ENCODE measurements at regions not wholly inside any gene's neighbourhood (a gene's known extent, or its start where the extent isn't known, plus 50 kb on each side); places are given as distances from the start of the nearest gene placed in this dataset.
A peak's percentile ranks its signal among the peaks of the same experiment; 100 is the strongest.

GRCh38 chr6:134814076-134814695 is 135.7 kb downstream of the ALDH8A1 start:
- Histone ChIP-seq H3K27me3 (ENCODE audit: insufficient read depth, low read depth) (no peaks in the 10 kb centered on the region), H3F3A (ENCODE audit: insufficient read depth, low read depth) (peaks cover 20% of the 10 kb centered on the region), H4K20me1 (ENCODE audit: insufficient read depth) (no peaks in the 10 kb centered on the region), H3K4me1 (replicated peaks; ENCODE audit: insufficient read depth) (peaks cover 26% of the 10 kb centered on the region), H3K36me3 (ENCODE audit: low read depth) (no peaks in the 10 kb centered on the region), H3K4me2 (peak overlapping the region; percentile 46), H3K9me3 (ENCODE audit: insufficient read depth, low read depth) (no peaks in the 10 kb centered on the region), H3K79me2 (ENCODE audit: low read depth) (no peaks in the 10 kb centered on the region), H3K9me2 (ENCODE audit: insufficient read depth) (no peaks in the 10 kb centered on the region), H3K27ac (peak overlapping the region; percentile 42), H2AFZ (no peak overlapping the region; the same call in 1 of the 2 replicates), H3K4me3 (no peak overlapping the region)
- POLR2A ChIA-PET (ENCODE audit: unreplicated experiment), result no interaction called here
- CTCF ChIA-PET, result interaction anchor here (0.5 kb wide), 1 partner anchor 9 kb away, joined by 4 read pairs; no protein-coding TSS in a partner anchor
- intact Hi-C loops (cut with micrococcal nuclease; ENCODE audit: unreplicated experiment), result loop anchor here (2.0 kb wide), 1 partner anchor 169 kb away; no protein-coding TSS in a partner anchor
- no TSS peak for BruUV-seq (replicated peaks)
- no peak for TF ChIP-seq EZH2 (IDR thresholded peaks at IDR 0.05; ENCODE audit: low read depth)
- TF ChIP-seq CTCF (conservative IDR thresholded peaks at IDR 0.05), result no peak
- peak; percentile 18 to 94 for DNase-seq

GRCh38 chr6:134813146-134813545 is 136.8 kb downstream of the ALDH8A1 start:
- Histone ChIP-seq H3K9me2 (ENCODE audit: insufficient read depth) (no peaks in the 10 kb centered on the region), H3K27ac (no peak overlapping the region; the same call in 1 of the 2 replicates), H4K20me1 (ENCODE audit: insufficient read depth) (no peaks in the 10 kb centered on the region), H3F3A (ENCODE audit: insufficient read depth, low read depth) (peaks cover 20% of the 10 kb centered on the region), H3K79me2 (ENCODE audit: low read depth) (no peaks in the 10 kb centered on the region), H2AFZ (no peak overlapping the region), H3K27me3 (ENCODE audit: insufficient read depth, low read depth) (no peaks in the 10 kb centered on the region), H3K4me3 (no peak overlapping the region), H3K36me3 (ENCODE audit: low read depth) (no peaks in the 10 kb centered on the region), H3K4me1 (replicated peaks; ENCODE audit: insufficient read depth) (peaks cover 26% of the 10 kb centered on the region), H3K9me3 (ENCODE audit: insufficient read depth, low read depth) (no peaks in the 10 kb centered on the region), H3K4me2 (peak overlapping the region; percentile 46)
- no TSS peak for BruUV-seq (replicated peaks)
- DNase-seq, result peak in 1 of 2 experiments; percentile 44
- TF ChIP-seq CTCF (conservative IDR thresholded peaks at IDR 0.05) (no peak), EZH2 (IDR thresholded peaks at IDR 0.05; ENCODE audit: low read depth) (no peak)
- ChIA-PET CTCF (no interaction called here), POLR2A (ENCODE audit: unreplicated experiment) (no interaction called here)
- intact Hi-C loops (cut with micrococcal nuclease; ENCODE audit: unreplicated experiment), result no loop called here

- Histone ChIP-seq H3K4me1 (replicated peaks; ENCODE audit: insufficient read depth) (peaks cover 26% of the 10 kb centered on the region), H3K9me3 (ENCODE audit: insufficient read depth, low read depth) (no peaks in the 10 kb centered on the region), H4K20me1 (ENCODE audit: insufficient read depth) (no peaks in the 10 kb centered on the region), H3K79me2 (ENCODE audit: low read depth) (no peaks in the 10 kb centered on the region), H2AFZ (no peak overlapping the region), H3K36me3 (ENCODE audit: low read depth) (no peaks in the 10 kb centered on the region), H3F3A (ENCODE audit: insufficient read depth, low read depth) (peaks cover 20% of the 10 kb centered on the region), H3K4me3 (no peak overlapping the region), H3K27ac (no peak overlapping the region), H3K27me3 (ENCODE audit: insufficient read depth, low read depth) (no peaks in the 10 kb centered on the region), H3K9me2 (ENCODE audit: insufficient read depth) (no peaks in the 10 kb centered on the region), H3K4me2 (no peak overlapping the region)
- intact Hi-C loops (cut with micrococcal nuclease; ENCODE audit: unreplicated experiment), result no loop called here
- TF ChIP-seq CTCF (conservative IDR thresholded peaks at IDR 0.05) (no peak), EZH2 (IDR thresholded peaks at IDR 0.05; ENCODE audit: low read depth) (no peak)
- CTCF ChIA-PET, result no interaction called here
- POLR2A ChIA-PET (ENCODE audit: unreplicated experiment), result interaction anchor here (0.6 kb wide), 1 partner anchor 570 kb away, joined by 3 read pairs; no protein-coding TSS in a partner anchor
- no TSS peak for BruUV-seq (replicated peaks)
- peak in 1 of 2 experiments; percentile 32 for DNase-seq
These were observed 139.5 kb downstream of the ALDH8A1 start for GRCh38 chr6:134810402-134810801.
